ENCODE measurements at regions not wholly inside any gene's neighbourhood (a gene's known extent, or its start where the extent isn't known, plus 50 kb on each side); places are given as distances from the start of the nearest gene placed in this dataset.
A peak's percentile ranks its signal among the peaks of the same experiment; 100 is the strongest.

GRCh38 chr12:24738441-24738840 lies 210.5 kb downstream of the BCAT1 start:
- 66 to 76% methylated on average over 2 of the region's 2 CpGs for WGBS, 2 donors
- Histone ChIP-seq H3K4me3 (no peak overlapping the region), H3K27ac (no peak overlapping the region), H3K9me3 (no peaks in the 10 kb centered on the region), H3K4me1 (peaks cover 0 to 11% (median 0%) of the 10 kb centered on the region in 4 donors), H3K27me3 (no peaks in the 10 kb centered on the region), H3K36me3 (no peaks in the 10 kb centered on the region)
- no peak for ATAC-seq (ENCODE audit: low FRiP score in 2 of 2)
- no peak for TF ChIP-seq CTCF (IDR thresholded peaks at IDR 0.05)
- TF ChIP-seq POLR2AphosphoS5 (IDR thresholded peaks at IDR 0.05) = no peak
- TF ChIP-seq POLR2A (IDR thresholded peaks at IDR 0.05) = no peak
- no peak for TF ChIP-seq EP300 (IDR thresholded peaks at IDR 0.05)
- DNase-seq = no peak

GRCh38 chr12:24731596-24731995 lies 217.3 kb downstream of the BCAT1 start:
- no peak for ATAC-seq (ENCODE audit: low FRiP score in 2 of 2)
- Histone ChIP-seq H3K36me3 (no peaks in the 10 kb centered on the region), H3K27me3 (no peaks in the 10 kb centered on the region), H3K4me1 (no peaks in the 10 kb centered on the region), H3K9me3 (no peaks in the 10 kb centered on the region), H3K4me3 (no peak overlapping the region), H3K27ac (no peak overlapping the region)
- no peak for DNase-seq
- TF ChIP-seq POLR2AphosphoS5 (IDR thresholded peaks at IDR 0.05) (no peak), POLR2A (IDR thresholded peaks at IDR 0.05) (no peak), EP300 (IDR thresholded peaks at IDR 0.05) (no peak), CTCF (IDR thresholded peaks at IDR 0.05) (no peak)
- WGBS, 2 donors = 85 to 100% methylated on average over 1 of the region's 1 CpG

GRCh38 chr12:24730489-24730896 lies 218.4 kb downstream of the BCAT1 start:
- ATAC-seq (ENCODE audit: low FRiP score in 2 of 2) = no peak
- Histone ChIP-seq H3K36me3 (no peaks in the 10 kb centered on the region), H3K27me3 (no peaks in the 10 kb centered on the region), H3K4me1 (no peaks in the 10 kb centered on the region), H3K9me3 (no peaks in the 10 kb centered on the region), H3K27ac (no peak overlapping the region), H3K4me3 (no peak overlapping the region)
- no peak for TF ChIP-seq EP300 (IDR thresholded peaks at IDR 0.05)
- TF ChIP-seq POLR2A (IDR thresholded peaks at IDR 0.05) = no peak
- TF ChIP-seq POLR2AphosphoS5 (IDR thresholded peaks at IDR 0.05) = no peak
- no peak for TF ChIP-seq CTCF (IDR thresholded peaks at IDR 0.05)
- no peak for DNase-seq
- WGBS, 2 donors = 83 to 96% methylated on average over 1 of the region's 1 CpG

GRCh38 chr12:24728826-24729225 lies 220.1 kb downstream of the BCAT1 start:
- TF ChIP-seq CTCF (IDR thresholded peaks at IDR 0.05) = no peak
- no peak for TF ChIP-seq POLR2AphosphoS5 (IDR thresholded peaks at IDR 0.05)
- TF ChIP-seq POLR2A (IDR thresholded peaks at IDR 0.05) = no peak
- TF ChIP-seq EP300 (IDR thresholded peaks at IDR 0.05) = no peak
- ATAC-seq (ENCODE audit: low FRiP score in 2 of 2) = no peak
- no peak for DNase-seq
- Histone ChIP-seq H3K27ac (no peak overlapping the region), H3K4me3 (no peak overlapping the region), H3K27me3 (no peaks in the 10 kb centered on the region), H3K36me3 (no peaks in the 10 kb centered on the region), H3K9me3 (no peaks in the 10 kb centered on the region), H3K4me1 (no peaks in the 10 kb centered on the region)
- 88 to 92% methylated on average over 3 of the region's 3 CpGs for WGBS, 2 donors

GRCh38 chr12:24728366-24728765 lies 220.5 kb downstream of the BCAT1 start:
- no peak for DNase-seq
- no peaks in the 10 kb centered on the region for H3K9me3 ChIP-seq
- no peaks in the 10 kb centered on the region for H3K27me3 ChIP-seq
- no peak overlapping the region for H3K4me3 ChIP-seq
- TF ChIP-seq CTCF (IDR thresholded peaks at IDR 0.05) (peak; percentile 21 to 60 (median 51)), POLR2AphosphoS5 (IDR thresholded peaks at IDR 0.05) (no peak)
- H3K4me1 ChIP-seq = no peaks in the 10 kb centered on the region
- H3K27ac ChIP-seq = no peak overlapping the region
- H3K36me3 ChIP-seq = no peaks in the 10 kb centered on the region
- ATAC-seq (ENCODE audit: low FRiP score in 2 of 2) = no peak

All from upper lobe of left lung (tissue), 6 donors.